ENCODE measurements at regions not wholly inside any gene's neighbourhood (a gene's known extent, or its start where the extent isn't known, plus 50 kb on each side); places are given as distances from the start of the nearest gene placed in this dataset.

DNA sequence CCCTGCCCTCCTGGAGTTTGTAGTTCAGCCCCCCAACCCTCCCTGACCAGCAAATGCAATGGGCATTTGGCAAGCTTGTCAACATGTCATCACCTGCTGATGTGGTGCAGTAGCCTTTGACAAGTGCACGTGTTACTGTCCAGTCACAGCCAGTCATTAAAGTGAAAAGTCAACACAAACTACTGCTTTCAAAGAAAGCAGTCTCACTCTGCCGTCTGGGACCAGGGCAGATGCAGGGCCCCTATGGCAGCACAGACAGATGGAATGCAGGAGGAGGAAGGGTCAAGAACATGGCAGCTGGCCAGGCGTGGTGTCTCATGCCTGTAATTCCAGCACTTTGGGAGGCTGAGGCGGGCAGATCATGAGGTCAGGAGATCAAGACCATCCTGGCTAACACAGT, 222.4 kb upstream of the OSR1 start:
- TF ChIP-seq, protein P1, sequence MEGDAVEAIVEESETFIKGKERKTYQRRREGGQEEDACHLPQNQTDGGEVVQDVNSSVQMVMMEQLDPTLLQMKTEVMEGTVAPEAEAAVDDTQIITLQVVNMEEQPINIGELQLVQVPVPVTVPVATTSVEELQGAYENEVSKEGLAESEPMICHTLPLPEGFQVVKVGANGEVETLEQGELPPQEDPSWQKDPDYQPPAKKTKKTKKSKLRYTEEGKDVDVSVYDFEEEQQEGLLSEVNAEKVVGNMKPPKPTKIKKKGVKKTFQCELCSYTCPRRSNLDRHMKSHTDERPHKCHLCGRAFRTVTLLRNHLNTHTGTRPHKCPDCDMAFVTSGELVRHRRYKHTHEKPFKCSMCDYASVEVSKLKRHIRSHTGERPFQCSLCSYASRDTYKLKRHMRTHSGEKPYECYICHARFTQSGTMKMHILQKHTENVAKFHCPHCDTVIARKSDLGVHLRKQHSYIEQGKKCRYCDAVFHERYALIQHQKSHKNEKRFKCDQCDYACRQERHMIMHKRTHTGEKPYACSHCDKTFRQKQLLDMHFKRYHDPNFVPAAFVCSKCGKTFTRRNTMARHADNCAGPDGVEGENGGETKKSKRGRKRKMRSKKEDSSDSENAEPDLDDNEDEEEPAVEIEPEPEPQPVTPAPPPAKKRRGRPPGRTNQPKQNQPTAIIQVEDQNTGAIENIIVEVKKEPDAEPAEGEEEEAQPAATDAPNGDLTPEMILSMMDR (IDR thresholded peaks at IDR 0.05): no peak
- no peak for TF ChIP-seq POLR2A (IDR thresholded peaks at IDR 0.05)

Data from vagina (tissue), 2 donors.